H1 (cell line): ENCODE measurements at regions not wholly inside any gene's neighbourhood (a gene's known extent, or its start where the extent isn't known, plus 50 kb on each side); places are given as distances from the start of the nearest gene placed in this dataset.

Source experiments
- BRCA1 ChIP-seq: IDR thresholded peaks from 2 replicates; pipeline ENCODE4 v1.6.1; 2012; ENCODE audit warnings: low read depth, low read length, improper control_type of control experiment
- RAD21 ChIP-seq, 2 experiments: IDR thresholded peaks in 1 of 2; conservative IDR thresholded peaks in 1 of 2; 2 replicates each; pipeline ENCODE4 v1.6.1; 2011; ENCODE audit warnings: low read depth in 2 of 2, low read length in 2 of 2, improper control_type of control experiment in 1 of 2, inconsistent platforms in 1 of 2, mild to moderate bottlenecking in 1 of 2, moderate library complexity in 1 of 2
- SIN3A ChIP-seq, 2 experiments: IDR thresholded peaks in 1 of 2; conservative IDR thresholded peaks in 1 of 2; 2 replicates each; pipeline ENCODE4 v1.6.1; 2011 to 2012; ENCODE audit warnings: low read length in 2 of 2, improper control_type of control experiment in 1 of 2, low read depth in 1 of 2, mild to moderate bottlenecking in 1 of 2
- TF ChIP-seq, protein P1 (sequence below): fragments of 300-600 bp; sonication (generic); IDR thresholded peaks from 2 replicates; pipeline ENCODE4 v1.7.1; 2012; ENCODE audit warnings: low read length, moderate library complexity, mild to moderate bottlenecking, inconsistent platforms; ENCODE audit not compliant: insufficient replicate concordance

- TF ChIP-seq, protein P1, sequence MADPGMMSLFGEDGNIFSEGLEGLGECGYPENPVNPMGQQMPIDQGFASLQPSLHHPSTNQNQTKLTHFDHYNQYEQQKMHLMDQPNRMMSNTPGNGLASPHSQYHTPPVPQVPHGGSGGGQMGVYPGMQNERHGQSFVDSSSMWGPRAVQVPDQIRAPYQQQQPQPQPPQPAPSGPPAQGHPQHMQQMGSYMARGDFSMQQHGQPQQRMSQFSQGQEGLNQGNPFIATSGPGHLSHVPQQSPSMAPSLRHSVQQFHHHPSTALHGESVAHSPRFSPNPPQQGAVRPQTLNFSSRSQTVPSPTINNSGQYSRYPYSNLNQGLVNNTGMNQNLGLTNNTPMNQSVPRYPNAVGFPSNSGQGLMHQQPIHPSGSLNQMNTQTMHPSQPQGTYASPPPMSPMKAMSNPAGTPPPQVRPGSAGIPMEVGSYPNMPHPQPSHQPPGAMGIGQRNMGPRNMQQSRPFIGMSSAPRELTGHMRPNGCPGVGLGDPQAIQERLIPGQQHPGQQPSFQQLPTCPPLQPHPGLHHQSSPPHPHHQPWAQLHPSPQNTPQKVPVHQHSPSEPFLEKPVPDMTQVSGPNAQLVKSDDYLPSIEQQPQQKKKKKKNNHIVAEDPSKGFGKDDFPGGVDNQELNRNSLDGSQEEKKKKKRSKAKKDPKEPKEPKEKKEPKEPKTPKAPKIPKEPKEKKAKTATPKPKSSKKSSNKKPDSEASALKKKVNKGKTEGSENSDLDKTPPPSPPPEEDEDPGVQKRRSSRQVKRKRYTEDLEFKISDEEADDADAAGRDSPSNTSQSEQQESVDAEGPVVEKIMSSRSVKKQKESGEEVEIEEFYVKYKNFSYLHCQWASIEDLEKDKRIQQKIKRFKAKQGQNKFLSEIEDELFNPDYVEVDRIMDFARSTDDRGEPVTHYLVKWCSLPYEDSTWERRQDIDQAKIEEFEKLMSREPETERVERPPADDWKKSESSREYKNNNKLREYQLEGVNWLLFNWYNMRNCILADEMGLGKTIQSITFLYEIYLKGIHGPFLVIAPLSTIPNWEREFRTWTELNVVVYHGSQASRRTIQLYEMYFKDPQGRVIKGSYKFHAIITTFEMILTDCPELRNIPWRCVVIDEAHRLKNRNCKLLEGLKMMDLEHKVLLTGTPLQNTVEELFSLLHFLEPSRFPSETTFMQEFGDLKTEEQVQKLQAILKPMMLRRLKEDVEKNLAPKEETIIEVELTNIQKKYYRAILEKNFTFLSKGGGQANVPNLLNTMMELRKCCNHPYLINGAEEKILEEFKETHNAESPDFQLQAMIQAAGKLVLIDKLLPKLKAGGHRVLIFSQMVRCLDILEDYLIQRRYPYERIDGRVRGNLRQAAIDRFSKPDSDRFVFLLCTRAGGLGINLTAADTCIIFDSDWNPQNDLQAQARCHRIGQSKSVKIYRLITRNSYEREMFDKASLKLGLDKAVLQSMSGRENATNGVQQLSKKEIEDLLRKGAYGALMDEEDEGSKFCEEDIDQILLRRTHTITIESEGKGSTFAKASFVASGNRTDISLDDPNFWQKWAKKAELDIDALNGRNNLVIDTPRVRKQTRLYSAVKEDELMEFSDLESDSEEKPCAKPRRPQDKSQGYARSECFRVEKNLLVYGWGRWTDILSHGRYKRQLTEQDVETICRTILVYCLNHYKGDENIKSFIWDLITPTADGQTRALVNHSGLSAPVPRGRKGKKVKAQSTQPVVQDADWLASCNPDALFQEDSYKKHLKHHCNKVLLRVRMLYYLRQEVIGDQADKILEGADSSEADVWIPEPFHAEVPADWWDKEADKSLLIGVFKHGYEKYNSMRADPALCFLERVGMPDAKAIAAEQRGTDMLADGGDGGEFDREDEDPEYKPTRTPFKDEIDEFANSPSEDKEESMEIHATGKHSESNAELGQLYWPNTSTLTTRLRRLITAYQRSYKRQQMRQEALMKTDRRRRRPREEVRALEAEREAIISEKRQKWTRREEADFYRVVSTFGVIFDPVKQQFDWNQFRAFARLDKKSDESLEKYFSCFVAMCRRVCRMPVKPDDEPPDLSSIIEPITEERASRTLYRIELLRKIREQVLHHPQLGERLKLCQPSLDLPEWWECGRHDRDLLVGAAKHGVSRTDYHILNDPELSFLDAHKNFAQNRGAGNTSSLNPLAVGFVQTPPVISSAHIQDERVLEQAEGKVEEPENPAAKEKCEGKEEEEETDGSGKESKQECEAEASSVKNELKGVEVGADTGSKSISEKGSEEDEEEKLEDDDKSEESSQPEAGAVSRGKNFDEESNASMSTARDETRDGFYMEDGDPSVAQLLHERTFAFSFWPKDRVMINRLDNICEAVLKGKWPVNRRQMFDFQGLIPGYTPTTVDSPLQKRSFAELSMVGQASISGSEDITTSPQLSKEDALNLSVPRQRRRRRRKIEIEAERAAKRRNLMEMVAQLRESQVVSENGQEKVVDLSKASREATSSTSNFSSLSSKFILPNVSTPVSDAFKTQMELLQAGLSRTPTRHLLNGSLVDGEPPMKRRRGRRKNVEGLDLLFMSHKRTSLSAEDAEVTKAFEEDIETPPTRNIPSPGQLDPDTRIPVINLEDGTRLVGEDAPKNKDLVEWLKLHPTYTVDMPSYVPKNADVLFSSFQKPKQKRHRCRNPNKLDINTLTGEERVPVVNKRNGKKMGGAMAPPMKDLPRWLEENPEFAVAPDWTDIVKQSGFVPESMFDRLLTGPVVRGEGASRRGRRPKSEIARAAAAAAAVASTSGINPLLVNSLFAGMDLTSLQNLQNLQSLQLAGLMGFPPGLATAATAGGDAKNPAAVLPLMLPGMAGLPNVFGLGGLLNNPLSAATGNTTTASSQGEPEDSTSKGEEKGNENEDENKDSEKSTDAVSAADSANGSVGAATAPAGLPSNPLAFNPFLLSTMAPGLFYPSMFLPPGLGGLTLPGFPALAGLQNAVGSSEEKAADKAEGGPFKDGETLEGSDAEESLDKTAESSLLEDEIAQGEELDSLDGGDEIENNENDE = no peak
- TF ChIP-seq SIN3A (conservative IDR thresholded peaks at IDR 0.05 in 1 of 2, IDR thresholded peaks at IDR 0.05 in 1 of 2; ENCODE audit: low read depth in 1 of 2, low read length in 2 of 2) (no peak), BRCA1 (no peak), RAD21 (IDR thresholded peaks at IDR 0.05 in 1 of 2, conservative IDR thresholded peaks at IDR 0.05 in 1 of 2; ENCODE audit: low read depth in 2 of 2, low read length in 2 of 2) (no peak)
Measured at GRCh38 chr14:97361958-97362357, 564.8 kb downstream of the VRK1 start (continued).
